ENCODE measurements at regions not wholly inside any gene's neighbourhood (a gene's known extent, or its start where the extent isn't known, plus 50 kb on each side); places are given as distances from the start of the nearest gene placed in this dataset.

- 53% methylated on average over 17 of the region's 28 CpGs for WGBS (ENCODE audit: missing lambda C conversion rate)
- TF ChIP-seq MYC (IDR thresholded peaks at IDR 0.05; ENCODE audit: borderline replicate concordance, low read length) (no peak), RARB (CRISPR knock-in tag; IDR thresholded peaks at IDR 0.05) (no peak), RFX5 (IDR thresholded peaks at IDR 0.05) (no peak), KDM5A (IDR thresholded peaks at IDR 0.05) (no peak), ATOH8 (CRISPR knock-in tag; IDR thresholded peaks at IDR 0.05; ENCODE audit: low read depth) (no peak), NR3C1 (IDR thresholded peaks at IDR 0.05) (no peak), ZC3H11A (IDR thresholded peaks at IDR 0.05) (no peak), CBX8 (IDR thresholded peaks at IDR 0.05) (no peak), RAD21 (conservative IDR thresholded peaks at IDR 0.05 in 1 of 2, IDR thresholded peaks at IDR 0.05 in 1 of 2) (no peak), NFE2L2 (conservative IDR thresholded peaks at IDR 0.05; ENCODE audit: low read length) (no peak)
- DNase-seq (ENCODE audit: low read depth in 1 of 2, low spot score in 1 of 2) (no peak), FAIRE-seq (no peak), ATAC-seq (no peak)
- ChIA-PET CTCF (interaction anchor here (0.6 to 1.1 kb wide), 3 partner anchors 10 to 67 kb away, joined by 3 to 7 read pairs (median 3); no protein-coding TSS in a partner anchor), POLR2A (no interaction called here)
- no peak overlapping the region for H3K4me2 ChIP-seq
- H3K27ac ChIP-seq, result no peak overlapping the region
- no peaks in the 10 kb centered on the region for H3K4me1 ChIP-seq
- no peak overlapping the region for H3K4me3 ChIP-seq
- H3K9me3 ChIP-seq, result no peaks in the 10 kb centered on the region
Measured at GRCh38 chr10:133030781-133031180, 56.9 kb upstream of the ADGRA1 start.

- FAIRE-seq (no peak), DNase-seq (ENCODE audit: low read depth in 1 of 2, low spot score in 1 of 2) (no peak), ATAC-seq (no peak)
- TF ChIP-seq HES2 (IDR thresholded peaks at IDR 0.05) (no peak), FOSL2 (IDR thresholded peaks at IDR 0.05) (no peak), FOSL2 (CRISPR knock-in tag; IDR thresholded peaks at IDR 0.05) (no peak), PHF8 (IDR thresholded peaks at IDR 0.05; ENCODE audit: borderline replicate concordance, low read depth) (no peak), HEYL (CRISPR knock-in tag; IDR thresholded peaks at IDR 0.05) (no peak), CBX8 (IDR thresholded peaks at IDR 0.05) (no peak), HOXB5 (CRISPR knock-in tag; IDR thresholded peaks at IDR 0.05) (no peak), ZSCAN20 (CRISPR knock-in tag; IDR thresholded peaks at IDR 0.05) (no peak), JUN (IDR thresholded peaks at IDR 0.05) (no peak), CHD4 (IDR thresholded peaks at IDR 0.05; ENCODE audit: borderline replicate concordance) (no peak), GATA3 (IDR thresholded peaks at IDR 0.05; ENCODE audit: borderline replicate concordance) (no peak)
- TF ChIP-seq, protein P1, sequence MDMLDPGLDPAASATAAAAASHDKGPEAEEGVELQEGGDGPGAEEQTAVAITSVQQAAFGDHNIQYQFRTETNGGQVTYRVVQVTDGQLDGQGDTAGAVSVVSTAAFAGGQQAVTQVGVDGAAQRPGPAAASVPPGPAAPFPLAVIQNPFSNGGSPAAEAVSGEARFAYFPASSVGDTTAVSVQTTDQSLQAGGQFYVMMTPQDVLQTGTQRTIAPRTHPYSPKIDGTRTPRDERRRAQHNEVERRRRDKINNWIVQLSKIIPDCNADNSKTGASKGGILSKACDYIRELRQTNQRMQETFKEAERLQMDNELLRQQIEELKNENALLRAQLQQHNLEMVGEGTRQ (IDR thresholded peaks at IDR 0.05), result no peak
- H3K4me1 ChIP-seq, result no peaks in the 10 kb centered on the region
- no peak overlapping the region for H3K27ac ChIP-seq
- WGBS (ENCODE audit: missing lambda C conversion rate), result 19% methylated on average over 10 of the region's 23 CpGs
- ChIA-PET POLR2A (no interaction called here), CTCF (interaction anchor here (1.1 kb wide), 1 partner anchor 11 kb away, joined by 7 read pairs; no protein-coding TSS in a partner anchor)
- H3K9me3 ChIP-seq, result no peaks in the 10 kb centered on the region
- no peak overlapping the region for H3K4me2 ChIP-seq
- no peak overlapping the region for H3K4me3 ChIP-seq
Measured at GRCh38 chr10:133030126-133030525, 57.6 kb upstream of the ADGRA1 start.

DNA sequence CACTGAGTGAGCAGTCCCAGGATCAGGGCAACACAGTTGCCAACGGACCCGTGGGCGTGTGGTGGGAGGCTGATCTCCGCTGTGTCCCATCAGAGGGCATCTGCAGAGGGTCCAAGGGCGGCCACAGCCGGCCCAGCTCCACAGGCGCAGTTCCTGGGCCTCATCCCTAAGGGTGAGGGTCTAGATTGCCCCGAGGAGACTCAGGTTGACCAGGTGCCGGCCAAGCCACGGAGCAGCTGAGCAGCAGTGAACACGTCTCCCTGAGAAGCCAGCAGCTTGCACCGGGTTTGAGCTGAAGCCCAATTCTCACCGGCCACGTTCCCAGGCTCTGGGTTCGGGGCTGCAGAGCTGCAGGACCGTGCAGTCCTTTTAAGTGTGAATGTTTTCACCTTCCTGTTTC is 58.8 kb upstream of the ADGRA1 start:
- 24% methylated on average over 14 of the region's 16 CpGs for WGBS (ENCODE audit: missing lambda C conversion rate)
- ChIA-PET CTCF (no interaction called here), POLR2A (no interaction called here)
- Histone ChIP-seq H3K4me3 (no peak overlapping the region), H3K4me2 (no peak overlapping the region), H3K9me3 (no peaks in the 10 kb centered on the region), H3K27ac (no peak overlapping the region), H3K4me1 (no peaks in the 10 kb centered on the region)
- ATAC-seq (no peak), DNase-seq (ENCODE audit: low read depth in 1 of 2, low spot score in 1 of 2) (no peak), FAIRE-seq (no peak)
- TF ChIP-seq KDM1A (IDR thresholded peaks at IDR 0.05; ENCODE audit: low read depth) (no peak), JUNB (IDR thresholded peaks at IDR 0.05) (no peak)

All from A549 (cell line).